PC-9 (cell line): ENCODE measurements at regions not wholly inside any gene's neighbourhood (a gene's known extent, or its start where the extent isn't known, plus 50 kb on each side); places are given as distances from the start of the nearest gene placed in this dataset.

Experiments used
- BruUV-seq: library from RNA; stranded (reverse); fragments of 400-500 nt; replicated peaks from 2 replicates; lab custom pipeline; 2021; lab: Mats Ljungman, UMichigan
- CTCF ChIA-PET: fragments of 300-600 bp; sonication (Branson Sonifier 250); formaldehyde crosslinking; loops from one replicate; lab custom pipeline; 2022; ENCODE audit warnings: antibody characterized with exemption; lab: Charles Lee
- POLR2A ChIA-PET: fragments of 300-600 bp; sonication (Branson Sonifier 250); formaldehyde crosslinking; loops from one replicate; lab custom pipeline; 2022; ENCODE audit warnings: antibody characterized with exemption; ENCODE audit not compliant: unreplicated experiment; lab: Charles Lee
- DNase-seq, 2 experiments: peaks; one replicate each; pipeline versions ENCODE4 v3.0.0 to v3.0.0-alpha.2; 2015 to 2022; ENCODE audit warnings: mixed read lengths in 1 of 2
- H2AFZ ChIP-seq: fragments of 200-600 bp; sonication (generic); 2 replicates; pipeline ENCODE4 v1.8.1; 2017; ENCODE audit warnings: antibody characterized with exemption
- H3F3A ChIP-seq: fragments of 200-600 bp; sonication (generic); 2 replicates; pipeline ENCODE4 v1.8.1; 2017; ENCODE audit warnings: antibody characterized with exemption, mild to moderate bottlenecking, low read depth; ENCODE audit not compliant: insufficient read depth
- H3K27ac ChIP-seq: fragments of 200-600 bp; sonication (generic); 2 replicates; pipeline ENCODE4 v1.6.1; 2016; ENCODE audit warnings: mixed run types
- H3K27me3 ChIP-seq: fragments of 200-600 bp; sonication (generic); 2 replicates; pipeline ENCODE4 v1.6.1; 2016; ENCODE audit warnings: low read depth, mixed run types; ENCODE audit not compliant: insufficient read depth
- H3K36me3 ChIP-seq: fragments of 200-600 bp; sonication (generic); 2 replicates; pipeline ENCODE4 v1.6.1; 2016; ENCODE audit warnings: low read depth, mixed run types
- H3K4me1 ChIP-seq: fragments of 200-600 bp; sonication (generic); replicated peaks from 2 replicates; pipeline ENCODE4 v1.6.1; 2016; ENCODE audit warnings: mixed run types; ENCODE audit not compliant: insufficient read depth
- H3K4me2 ChIP-seq: fragments of 200-600 bp; sonication (generic); 2 replicates; pipeline ENCODE4 v1.6.1; 2017; ENCODE audit warnings: mixed run types
- H3K4me3 ChIP-seq: fragments of 200-600 bp; sonication (generic); 2 replicates; pipeline ENCODE4 v1.6.1; 2016; ENCODE audit warnings: mixed run types
- H3K79me2 ChIP-seq: fragments of 200-600 bp; sonication (generic); 2 replicates; pipeline ENCODE4 v1.6.1; 2017; ENCODE audit warnings: low read depth, mixed run types
- H3K9me2 ChIP-seq: fragments of 200-600 bp; sonication (generic); 2 replicates; pipeline ENCODE4 v1.8.1; 2017; ENCODE audit warnings: mild to moderate bottlenecking; ENCODE audit not compliant: insufficient read depth
- H3K9me3 ChIP-seq: fragments of 200-600 bp; sonication (generic); 2 replicates; pipeline ENCODE4 v1.8.1; 2016; ENCODE audit warnings: low read depth; ENCODE audit not compliant: insufficient read depth
- H4K20me1 ChIP-seq: fragments of 200-600 bp; sonication (generic); 2 replicates; pipeline ENCODE4 v1.8.1; 2017; ENCODE audit not compliant: insufficient read depth
- CTCF ChIP-seq: fragments of 200-600 bp; sonication (generic); conservative IDR thresholded peaks from 2 replicates; pipeline ENCODE4 v1.6.1; 2017; ENCODE audit warnings: mixed run types, antibody characterized with exemption, mild to moderate bottlenecking, moderate library complexity
- EZH2 ChIP-seq: fragments of 200-600 bp; sonication (generic); IDR thresholded peaks from 2 replicates; pipeline ENCODE4 v1.8.0; 2017; ENCODE audit warnings: antibody characterized with exemption, low read depth
- intact Hi-C: fragments of 100-400 bp; cut with micrococcal nuclease; formaldehyde crosslinking; loops from one replicate; pipeline ENCODE4 v1.10.0; 2022; ENCODE audit not compliant: unreplicated experiment

GRCh38 chr7:18180685-18181084 is 153.0 kb upstream of the PRPS1L1 start:
- ChIA-PET POLR2A (no interaction called here), CTCF (no interaction called here)
- DNase-seq = no peak
- H3K9me3 ChIP-seq = no peaks in the 10 kb centered on the region
- H3K27ac ChIP-seq = no peak overlapping the region
- no peaks in the 10 kb centered on the region for H3K36me3 ChIP-seq
- BruUV-seq = no TSS peak
- intact Hi-C loops = no loop called here
- H3K4me2 ChIP-seq = no peak overlapping the region
- no peak overlapping the region for H2AFZ ChIP-seq
- TF ChIP-seq EZH2 = no peak
- TF ChIP-seq CTCF = no peak
- H3F3A ChIP-seq = peaks cover 11% of the 10 kb centered on the region
- no peaks in the 10 kb centered on the region for H3K9me2 ChIP-seq
- no peaks in the 10 kb centered on the region for H3K27me3 ChIP-seq
- H3K4me3 ChIP-seq = no peak overlapping the region
- H3K4me1 ChIP-seq = peaks cover 43% of the 10 kb centered on the region
- no peaks in the 10 kb centered on the region for H4K20me1 ChIP-seq
- H3K79me2 ChIP-seq = no peaks in the 10 kb centered on the region

- no peaks in the 10 kb centered on the region for H3K9me3 ChIP-seq
- H3K4me3 ChIP-seq = no peak overlapping the region
- no peaks in the 10 kb centered on the region for H3K27me3 ChIP-seq
- POLR2A ChIA-PET = no interaction called here
- H4K20me1 ChIP-seq = no peaks in the 10 kb centered on the region
- CTCF ChIA-PET = no interaction called here
- no peak for DNase-seq
- H2AFZ ChIP-seq = no peak overlapping the region
- no peaks in the 10 kb centered on the region for H3K79me2 ChIP-seq
- H3K9me2 ChIP-seq = no peaks in the 10 kb centered on the region
- no peak overlapping the region for H3K27ac ChIP-seq
- TF ChIP-seq EZH2 (no peak), CTCF (no peak)
- intact Hi-C loops = no loop called here
- no peaks in the 10 kb centered on the region for H3K4me1 ChIP-seq
- no peaks in the 10 kb centered on the region for H3K36me3 ChIP-seq
- H3F3A ChIP-seq = no peaks in the 10 kb centered on the region; the same call in 1 of the 2 replicates
- BruUV-seq = no TSS peak
- no peak overlapping the region for H3K4me2 ChIP-seq
These were observed 162.0 kb upstream of the PRPS1L1 start for GRCh38 chr7:18189500-18190126.

- Histone ChIP-seq H3F3A (no peaks in the 10 kb centered on the region; the same call in 1 of the 2 replicates), H3K27me3 (no peaks in the 10 kb centered on the region), H3K9me3 (no peaks in the 10 kb centered on the region), H3K4me2 (no peak overlapping the region), H3K9me2 (no peaks in the 10 kb centered on the region), H2AFZ (no peak overlapping the region), H3K27ac (no peak overlapping the region), H3K4me3 (no peak overlapping the region), H3K79me2 (no peaks in the 10 kb centered on the region), H4K20me1 (no peaks in the 10 kb centered on the region), H3K4me1 (no peaks in the 10 kb centered on the region), H3K36me3 (no peaks in the 10 kb centered on the region)
- TF ChIP-seq CTCF (no peak), EZH2 (no peak)
- POLR2A ChIA-PET = no interaction called here
- intact Hi-C loops = no loop called here
- CTCF ChIA-PET = no interaction called here
- no TSS peak for BruUV-seq
- no peak for DNase-seq
These were observed 163.7 kb upstream of the PRPS1L1 start for GRCh38 chr7:18191341-18191740.
